ENCODE measurements at regions not wholly inside any gene's neighbourhood (a gene's known extent, or its start where the extent isn't known, plus 50 kb on each side); places are given as distances from the start of the nearest gene placed in this dataset.
A peak's percentile ranks its signal among the peaks of the same experiment; 100 is the strongest.

- Histone ChIP-seq H2AFZ (ENCODE audit: low read depth, low read length) (no peak overlapping the region), H3K4me1 (ENCODE audit: insufficient read depth, low read length) (peaks cover 6% of the 10 kb centered on the region), H3K4me3 (ENCODE audit: insufficient read depth, low read depth, low read length) (no peak overlapping the region), H3K27ac (ENCODE audit: low read depth, low read length) (no peak overlapping the region), H3K4me2 (ENCODE audit: low read length) (no peak overlapping the region), H3K9ac (ENCODE audit: low read length) (no peak overlapping the region), H3K9me3 (ENCODE audit: insufficient read depth, low read depth, low read length) (no peaks in the 10 kb centered on the region), H3K36me3 (ENCODE audit: insufficient read depth, low read length) (no peaks in the 10 kb centered on the region), H4K20me1 (ENCODE audit: insufficient read depth, low read length) (no peaks in the 10 kb centered on the region), H3K27me3 (ENCODE audit: insufficient read depth, low read length) (no peaks in the 10 kb centered on the region), H3K79me2 (ENCODE audit: insufficient read depth, low read length) (no peaks in the 10 kb centered on the region)
- Mint-ChIP-seq H3K4me3 (ENCODE audit: unreplicated experiment) (no peak overlapping the region), H3K4me1 (ENCODE audit: low read depth, unreplicated experiment) (peaks cover 9% of the 10 kb centered on the region), H3K9me3 (ENCODE audit: unreplicated experiment) (no peaks in the 10 kb centered on the region), H3K36me3 (ENCODE audit: low read depth, unreplicated experiment) (no peaks in the 10 kb centered on the region), H3K27ac (ENCODE audit: unreplicated experiment) (no peak overlapping the region), H3K27me3 (ENCODE audit: low read depth, unreplicated experiment) (no peaks in the 10 kb centered on the region)
- no peak for FAIRE-seq
- no peak for DNase-seq (ENCODE audit: low read depth)
- TF ChIP-seq CTCF (IDR thresholded peaks at IDR 0.05; ENCODE audit: insufficient read depth, low read depth, low read length), result no peak
These were observed 166.5 kb upstream of the COL1A2 start for GRCh38 chr7:94228223-94228622.

GRCh38 chr7:94228678-94229077 lies 166.0 kb upstream of the COL1A2 start:
- Histone ChIP-seq H3K4me2 (ENCODE audit: low read length) (no peak overlapping the region), H2AFZ (ENCODE audit: low read depth, low read length) (no peak overlapping the region), H3K9me3 (ENCODE audit: insufficient read depth, low read depth, low read length) (no peaks in the 10 kb centered on the region), H3K9ac (ENCODE audit: low read length) (no peak overlapping the region), H3K4me1 (ENCODE audit: insufficient read depth, low read length) (peaks cover 1% of the 10 kb centered on the region), H3K4me3 (ENCODE audit: insufficient read depth, low read depth, low read length) (no peak overlapping the region), H3K27me3 (ENCODE audit: insufficient read depth, low read length) (no peaks in the 10 kb centered on the region), H3K36me3 (ENCODE audit: insufficient read depth, low read length) (no peaks in the 10 kb centered on the region), H4K20me1 (ENCODE audit: insufficient read depth, low read length) (no peaks in the 10 kb centered on the region), H3K27ac (ENCODE audit: low read depth, low read length) (no peak overlapping the region), H3K79me2 (ENCODE audit: insufficient read depth, low read length) (no peaks in the 10 kb centered on the region)
- TF ChIP-seq EZH2 (IDR thresholded peaks at IDR 0.05; ENCODE audit: insufficient read depth, low read length) (no peak), CTCF (IDR thresholded peaks at IDR 0.05; ENCODE audit: insufficient read depth, low read depth, low read length) (no peak)
- FAIRE-seq, result no peak
- H3K4me3 Mint-ChIP-seq (ENCODE audit: unreplicated experiment), result no peak overlapping the region
- no peaks in the 10 kb centered on the region for H3K9me3 Mint-ChIP-seq (ENCODE audit: unreplicated experiment)
- H3K4me1 Mint-ChIP-seq (ENCODE audit: low read depth, unreplicated experiment), result peaks cover 5% of the 10 kb centered on the region
- no peaks in the 10 kb centered on the region for H3K36me3 Mint-ChIP-seq (ENCODE audit: low read depth, unreplicated experiment)
- peak; percentile 22 for DNase-seq (ENCODE audit: low read depth)
- H3K27ac Mint-ChIP-seq (ENCODE audit: unreplicated experiment), result no peak overlapping the region
- H3K27me3 Mint-ChIP-seq (ENCODE audit: low read depth, unreplicated experiment), result no peaks in the 10 kb centered on the region

- Mint-ChIP-seq H3K36me3 (ENCODE audit: low read depth, unreplicated experiment) (no peaks in the 10 kb centered on the region), H3K27me3 (ENCODE audit: low read depth, unreplicated experiment) (no peaks in the 10 kb centered on the region), H3K27ac (ENCODE audit: unreplicated experiment) (no peak overlapping the region), H3K9me3 (ENCODE audit: unreplicated experiment) (no peaks in the 10 kb centered on the region), H3K4me3 (ENCODE audit: unreplicated experiment) (no peak overlapping the region), H3K4me1 (ENCODE audit: low read depth, unreplicated experiment) (no peaks in the 10 kb centered on the region)
- Histone ChIP-seq H3K4me3 (ENCODE audit: insufficient read depth, low read depth, low read length) (no peak overlapping the region), H2AFZ (ENCODE audit: low read depth, low read length) (no peak overlapping the region), H3K9me3 (ENCODE audit: insufficient read depth, low read depth, low read length) (no peaks in the 10 kb centered on the region), H3K9ac (ENCODE audit: low read length) (no peak overlapping the region), H3K27ac (ENCODE audit: low read depth, low read length) (no peak overlapping the region), H3K36me3 (ENCODE audit: insufficient read depth, low read length) (no peaks in the 10 kb centered on the region), H3K79me2 (ENCODE audit: insufficient read depth, low read length) (no peaks in the 10 kb centered on the region), H3K27me3 (ENCODE audit: insufficient read depth, low read length) (no peaks in the 10 kb centered on the region), H3K4me2 (ENCODE audit: low read length) (no peak overlapping the region), H4K20me1 (ENCODE audit: insufficient read depth, low read length) (no peaks in the 10 kb centered on the region), H3K4me1 (ENCODE audit: insufficient read depth, low read length) (no peaks in the 10 kb centered on the region)
- no peak for FAIRE-seq
- no peak for DNase-seq (ENCODE audit: low read depth)
- TF ChIP-seq EZH2 (IDR thresholded peaks at IDR 0.05; ENCODE audit: insufficient read depth, low read length) (no peak), CTCF (IDR thresholded peaks at IDR 0.05; ENCODE audit: insufficient read depth, low read depth, low read length) (no peak)
These were observed 163.4 kb upstream of the COL1A2 start for GRCh38 chr7:94231305-94231704.

Data from astrocyte (in vitro differentiated cells and primary cell).